ENCODE measurements at regions not wholly inside any gene's neighbourhood (a gene's known extent, or its start where the extent isn't known, plus 50 kb on each side); places are given as distances from the start of the nearest gene placed in this dataset.

DNA sequence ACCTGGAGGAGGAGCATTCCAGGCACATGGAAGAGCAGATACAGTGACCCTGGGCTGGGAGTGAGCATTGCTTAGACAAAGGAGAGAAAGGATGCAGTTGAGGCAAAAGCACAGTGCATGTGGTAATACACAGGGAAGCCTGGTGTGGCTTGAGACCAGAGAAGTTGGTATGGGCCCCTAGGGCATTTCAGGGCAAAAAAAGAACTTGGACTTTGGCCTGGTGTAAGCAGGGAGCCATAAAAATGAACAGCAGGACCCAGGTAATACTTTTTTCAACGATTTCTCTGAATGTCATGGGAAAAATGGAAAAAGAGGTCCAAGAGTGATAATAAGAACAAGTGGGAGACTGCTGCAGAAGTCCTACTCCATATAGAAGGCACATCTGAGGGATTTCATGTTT lies 163.9 kb downstream of the ASCL4 start:
- Histone ChIP-seq H3K4me3 (ENCODE audit: low read depth, low read length) (no peak overlapping the region), H3K9me3 (ENCODE audit: control insufficient read depth, insufficient read depth, low read length) (no peaks in the 10 kb centered on the region), H3K27ac (ENCODE audit: low read depth, low read length) (no peak overlapping the region), H3K27me3 (ENCODE audit: control insufficient read depth, insufficient read depth, low read length) (no peaks in the 10 kb centered on the region)
- POLR2A ChIA-PET = no interaction called here
- CTCF ChIA-PET = no interaction called here
- no peak for DNase-seq (ENCODE audit: low read depth, low spot score)
- TF ChIP-seq, protein P1, sequence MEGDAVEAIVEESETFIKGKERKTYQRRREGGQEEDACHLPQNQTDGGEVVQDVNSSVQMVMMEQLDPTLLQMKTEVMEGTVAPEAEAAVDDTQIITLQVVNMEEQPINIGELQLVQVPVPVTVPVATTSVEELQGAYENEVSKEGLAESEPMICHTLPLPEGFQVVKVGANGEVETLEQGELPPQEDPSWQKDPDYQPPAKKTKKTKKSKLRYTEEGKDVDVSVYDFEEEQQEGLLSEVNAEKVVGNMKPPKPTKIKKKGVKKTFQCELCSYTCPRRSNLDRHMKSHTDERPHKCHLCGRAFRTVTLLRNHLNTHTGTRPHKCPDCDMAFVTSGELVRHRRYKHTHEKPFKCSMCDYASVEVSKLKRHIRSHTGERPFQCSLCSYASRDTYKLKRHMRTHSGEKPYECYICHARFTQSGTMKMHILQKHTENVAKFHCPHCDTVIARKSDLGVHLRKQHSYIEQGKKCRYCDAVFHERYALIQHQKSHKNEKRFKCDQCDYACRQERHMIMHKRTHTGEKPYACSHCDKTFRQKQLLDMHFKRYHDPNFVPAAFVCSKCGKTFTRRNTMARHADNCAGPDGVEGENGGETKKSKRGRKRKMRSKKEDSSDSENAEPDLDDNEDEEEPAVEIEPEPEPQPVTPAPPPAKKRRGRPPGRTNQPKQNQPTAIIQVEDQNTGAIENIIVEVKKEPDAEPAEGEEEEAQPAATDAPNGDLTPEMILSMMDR (IDR thresholded peaks at IDR 0.05; ENCODE audit: low read depth, low read length) = no peak

DNA sequence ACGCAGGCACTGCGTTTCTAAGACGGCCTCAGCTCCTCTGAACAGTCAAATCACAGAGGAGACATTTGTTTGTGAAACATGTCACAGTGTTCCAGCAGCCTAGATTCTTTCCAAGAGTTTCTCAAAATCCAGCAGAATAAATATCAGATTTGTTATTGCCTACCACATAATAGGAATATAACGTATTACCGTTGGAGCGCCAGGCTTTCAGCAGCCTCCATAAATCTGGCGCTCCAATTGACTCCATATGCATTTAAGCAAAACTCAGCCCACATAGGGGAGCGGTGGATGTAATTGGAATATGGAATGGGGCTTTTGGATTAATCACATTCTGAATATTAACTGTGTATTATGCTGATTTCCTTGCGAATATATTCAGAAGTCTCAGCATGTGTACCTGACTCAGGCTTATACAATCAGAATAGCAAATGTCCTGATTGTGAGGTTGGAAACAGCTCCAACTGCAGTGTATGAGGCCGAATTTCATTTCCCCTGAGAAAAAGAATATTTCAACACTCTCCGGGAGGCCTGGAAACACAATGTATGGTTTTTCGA lies 174.0 kb downstream of the ASCL4 start:
- TF ChIP-seq, protein P1 (IDR thresholded peaks at IDR 0.05; ENCODE audit: low read depth, low read length) = no peak
- Histone ChIP-seq H3K4me3 (ENCODE audit: low read depth, low read length) (no peak overlapping the region), H3K9me3 (ENCODE audit: control insufficient read depth, insufficient read depth, low read length) (no peaks in the 10 kb centered on the region), H3K27me3 (ENCODE audit: control insufficient read depth, insufficient read depth, low read length) (no peaks in the 10 kb centered on the region), H3K27ac (ENCODE audit: low read depth, low read length) (no peak overlapping the region)
- CTCF ChIA-PET = no interaction called here
- POLR2A ChIA-PET = no interaction called here
- no peak for DNase-seq (ENCODE audit: low read depth, low spot score)

- Histone ChIP-seq H3K4me3 (ENCODE audit: low read depth, low read length) (no peak overlapping the region), H3K27me3 (ENCODE audit: control insufficient read depth, insufficient read depth, low read length) (no peaks in the 10 kb centered on the region), H3K9me3 (ENCODE audit: control insufficient read depth, insufficient read depth, low read length) (no peaks in the 10 kb centered on the region), H3K27ac (ENCODE audit: low read depth, low read length) (no peak overlapping the region)
- TF ChIP-seq, protein P1 (IDR thresholded peaks at IDR 0.05; ENCODE audit: low read depth, low read length) = no peak
- CTCF ChIA-PET = no interaction called here
- POLR2A ChIA-PET = no interaction called here
- no peak for DNase-seq (ENCODE audit: low read depth, low spot score)
Observed at GRCh38 chr12:107951024-107951423, 176.5 kb downstream of the ASCL4 start.

GRCh38 chr12:107955966-107956643 lies 173.0 kb upstream of the WSCD2 start:
- no peak for DNase-seq (ENCODE audit: low read depth, low spot score)
- POLR2A ChIA-PET = no interaction called here
- Histone ChIP-seq H3K27ac (ENCODE audit: low read depth, low read length) (no peak overlapping the region), H3K9me3 (ENCODE audit: control insufficient read depth, insufficient read depth, low read length) (no peaks in the 10 kb centered on the region), H3K4me3 (ENCODE audit: low read depth, low read length) (no peak overlapping the region), H3K27me3 (ENCODE audit: control insufficient read depth, insufficient read depth, low read length) (no peaks in the 10 kb centered on the region)
- CTCF ChIA-PET = interaction anchor here (0.6 kb wide), 1 partner anchor 280 kb away, joined by 4 read pairs; no protein-coding TSS in a partner anchor
- TF ChIP-seq, protein P1 (IDR thresholded peaks at IDR 0.05; ENCODE audit: low read depth, low read length) = no peak

DNA sequence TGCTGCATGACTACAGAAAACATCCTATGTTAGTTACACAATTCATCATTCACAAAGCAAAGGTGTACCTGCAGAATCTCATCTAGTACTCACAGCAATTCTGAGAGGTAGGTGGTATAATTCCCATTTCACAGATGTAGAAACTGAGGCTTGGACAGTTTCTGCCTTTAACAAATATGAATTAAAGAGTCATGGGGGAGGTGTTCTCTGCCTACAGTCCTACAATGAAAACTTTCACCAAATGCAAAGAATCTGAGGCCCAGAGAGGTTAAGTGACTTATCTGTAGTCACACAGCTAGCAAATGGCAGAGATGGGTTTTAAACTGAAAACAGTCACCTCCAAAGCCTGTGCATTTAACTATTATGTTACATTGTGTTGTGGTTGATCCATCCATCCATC lies 171.6 kb upstream of the WSCD2 start:
- POLR2A ChIA-PET = no interaction called here
- H3K9me3 ChIP-seq (ENCODE audit: control insufficient read depth, insufficient read depth, low read length) = no peaks in the 10 kb centered on the region
- no peak overlapping the region for H3K4me3 ChIP-seq (ENCODE audit: low read depth, low read length)
- TF ChIP-seq, protein P1 (IDR thresholded peaks at IDR 0.05; ENCODE audit: low read depth, low read length) = no peak
- CTCF ChIA-PET = no interaction called here
- DNase-seq (ENCODE audit: low read depth, low spot score) = no peak
- no peaks in the 10 kb centered on the region for H3K27me3 ChIP-seq (ENCODE audit: control insufficient read depth, insufficient read depth, low read length)
- H3K27ac ChIP-seq (ENCODE audit: low read depth, low read length) = no peak overlapping the region

All from AG04450 (cell line).